Skeletal muscle tissue (tissue), 3 donors: ENCODE measurements at regions not wholly inside any gene's neighbourhood (a gene's known extent, or its start where the extent isn't known, plus 50 kb on each side); places are given as distances from the start of the nearest gene placed in this dataset.
"Not testable (repeated sequence)": the region's sequence is repeated elsewhere in the genome, so short reads cannot be mapped to it uniquely, and the experiment has no call there.

Experiments used
- H3K27ac ChIP-seq: one replicate; pipeline ENCODE4 v1.7.0; 2013; ENCODE audit warnings: mild to moderate bottlenecking, low read depth, low read length, inconsistent platforms
- H3K27me3 ChIP-seq, 3 donors: one replicate each; pipeline ENCODE4 v1.7.0; 2013; ENCODE audit warnings: low read length in 3 of 3; ENCODE audit not compliant: control insufficient read depth in 3 of 3, insufficient read depth in 3 of 3
- H3K36me3 ChIP-seq, 3 donors: one replicate each; pipeline ENCODE4 v1.7.0; 2013; ENCODE audit warnings: low read length in 3 of 3; ENCODE audit not compliant: control insufficient read depth in 3 of 3, insufficient read depth in 3 of 3
- H3K4me1 ChIP-seq, 3 donors: one replicate each; pipeline ENCODE4 v1.7.0; 2013; ENCODE audit warnings: low read length in 3 of 3, mild to moderate bottlenecking in 3 of 3; ENCODE audit not compliant: control insufficient read depth in 3 of 3, insufficient read depth in 3 of 3
- H3K4me3 ChIP-seq, 3 donors: one replicate each; pipeline ENCODE4 v1.7.0; 2013; ENCODE audit warnings: low read length in 3 of 3
- H3K9ac ChIP-seq, 3 donors: one replicate each; pipeline ENCODE4 v1.7.0; 2013; ENCODE audit warnings: low read length in 3 of 3, mild to moderate bottlenecking in 3 of 3, moderate library complexity in 2 of 3, low read depth in 1 of 3
- H3K9me3 ChIP-seq, 3 donors: one replicate each; pipeline ENCODE4 v1.7.0; 2013; ENCODE audit warnings: low read length in 3 of 3; ENCODE audit not compliant: control insufficient read depth in 3 of 3
- donor health status: Osteomylitis.

DNA sequence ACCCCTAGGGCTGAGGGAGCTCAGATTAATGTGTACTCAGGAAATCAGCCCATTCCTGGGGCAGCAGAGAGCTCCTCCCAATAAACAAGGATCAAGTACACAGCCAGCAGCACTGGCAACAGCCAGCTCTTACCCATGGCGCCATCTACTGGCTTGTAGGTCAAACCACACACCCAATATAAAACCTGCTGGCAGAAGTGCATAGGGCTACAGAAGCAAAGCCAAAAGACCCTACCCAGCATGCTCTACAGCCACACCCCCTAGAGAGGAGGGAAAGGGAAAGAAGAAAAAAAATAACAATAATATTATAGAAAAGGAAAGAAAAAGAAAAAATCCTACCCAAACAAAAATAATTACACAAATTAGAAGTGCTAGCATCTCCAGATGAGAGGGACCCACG is 127.5 kb upstream of the PABPC3 start:
- Histone ChIP-seq H3K9ac (peak overlapping the region in 1 of 3 donors; percentile 33), H3K4me3 (peak overlapping the region; percentile 22 to 66 (median 36))
- H3K9me3 ChIP-seq, H3K27me3 ChIP-seq, H3K27ac ChIP-seq, H3K4me1 ChIP-seq, H3K36me3 ChIP-seq: not testable (repeated sequence)

DNA sequence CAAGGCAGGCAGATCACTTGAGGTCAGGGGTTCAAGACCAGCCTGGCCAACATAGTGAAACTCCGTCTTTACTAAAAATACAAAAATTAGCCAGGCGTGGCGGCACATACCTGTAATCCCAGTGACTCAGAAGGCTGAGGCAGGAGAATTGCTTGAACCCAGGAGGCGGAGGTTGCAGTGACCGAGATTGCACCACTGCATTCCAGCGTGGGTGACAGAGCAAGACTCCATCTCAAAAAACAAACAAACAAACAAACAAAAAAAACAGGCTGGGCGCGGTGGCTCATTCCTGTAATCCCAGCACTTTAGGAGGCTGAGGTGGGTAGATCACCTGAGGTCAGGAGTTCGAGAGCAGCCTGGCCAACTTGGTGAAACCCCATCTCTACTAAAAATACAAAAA is 122.8 kb upstream of the PABPC3 start:
- not testable (repeated sequence) for H3K9ac ChIP-seq, H3K9me3 ChIP-seq, H3K36me3 ChIP-seq, H3K27me3 ChIP-seq, H3K4me1 ChIP-seq, H3K4me3 ChIP-seq, H3K27ac ChIP-seq

DNA sequence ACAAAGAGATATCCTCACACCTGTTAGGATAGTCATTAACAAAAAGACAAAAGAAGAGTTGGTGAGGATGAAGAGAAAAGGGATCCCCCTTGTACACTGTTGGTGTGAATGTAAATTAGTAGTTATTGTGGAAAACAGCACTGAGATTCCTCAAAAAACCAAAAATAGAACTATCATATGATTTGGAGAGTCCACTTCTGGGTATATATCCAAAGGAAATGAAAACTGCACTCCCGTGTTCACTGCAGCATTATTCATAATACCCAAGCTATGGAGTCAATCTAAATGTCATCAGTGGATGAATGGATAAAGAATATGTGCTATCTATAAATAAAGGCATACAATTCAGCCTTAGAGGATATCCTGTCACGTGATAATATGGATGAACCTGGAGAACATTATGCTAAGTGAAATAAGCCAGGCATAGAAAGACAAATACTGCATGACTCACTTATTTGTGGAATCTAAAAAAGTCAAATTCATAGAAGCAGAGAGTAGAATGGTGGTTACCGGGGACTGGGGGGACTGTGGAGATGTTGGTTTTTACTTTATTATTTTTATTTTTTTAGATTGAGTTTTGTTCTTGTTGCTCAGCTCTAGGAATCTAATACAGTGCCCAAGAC is 114.6 kb upstream of the PABPC3 start:
- H3K9ac ChIP-seq, H3K9me3 ChIP-seq, H3K27ac ChIP-seq, H3K4me3 ChIP-seq, H3K36me3 ChIP-seq, H3K27me3 ChIP-seq: not testable (repeated sequence)
- peaks cover 0 to 10% (median 0%) of the 10 kb centered on the region in 3 donors for H3K4me1 ChIP-seq

DNA sequence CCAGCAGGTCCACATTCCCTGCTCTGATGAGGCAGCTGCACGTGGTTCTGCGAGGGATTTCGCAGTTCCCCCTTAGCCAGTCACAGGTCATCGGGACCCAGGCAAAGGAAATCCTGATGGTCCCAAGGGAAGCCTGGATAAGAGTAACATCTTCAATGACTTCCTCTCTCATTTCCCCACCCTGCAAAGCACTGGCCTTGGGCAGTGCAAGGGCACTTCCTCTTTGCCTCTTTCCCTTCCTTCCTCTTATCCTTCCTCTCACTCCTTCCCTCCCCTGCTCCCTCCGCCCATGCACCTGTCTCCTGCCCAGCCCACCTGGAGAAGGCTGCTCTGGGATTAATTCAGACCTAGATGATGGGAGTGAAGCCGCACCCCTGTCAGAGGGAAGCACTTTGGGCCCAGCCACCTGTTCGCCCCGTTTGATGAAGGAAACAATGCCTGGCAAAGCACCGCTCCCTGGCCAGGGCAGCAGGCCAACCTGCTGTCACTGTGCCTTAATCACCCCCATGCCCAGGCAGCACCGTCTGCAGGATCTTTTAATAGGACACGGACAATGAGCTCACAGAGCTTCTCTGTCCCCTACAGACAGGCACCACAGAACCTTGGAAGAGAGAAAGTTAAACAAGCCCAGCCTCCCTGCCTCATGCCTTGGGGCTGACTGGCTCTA is 113.5 kb upstream of the PABPC3 start:
- H3K4me1 ChIP-seq = peaks cover 0 to 10% (median 0%) of the 10 kb centered on the region in 3 donors
- no peaks in the 10 kb centered on the region for H3K36me3 ChIP-seq
- peaks cover 5 to 15% (median 15%) of the 10 kb centered on the region in 3 donors for H3K27me3 ChIP-seq
- no peak overlapping the region for H3K27ac ChIP-seq
- no peak overlapping the region for H3K4me3 ChIP-seq
- peak overlapping the region in 1 of 3 donors; percentile 25 for H3K9ac ChIP-seq
- no peaks in the 10 kb centered on the region for H3K9me3 ChIP-seq

DNA sequence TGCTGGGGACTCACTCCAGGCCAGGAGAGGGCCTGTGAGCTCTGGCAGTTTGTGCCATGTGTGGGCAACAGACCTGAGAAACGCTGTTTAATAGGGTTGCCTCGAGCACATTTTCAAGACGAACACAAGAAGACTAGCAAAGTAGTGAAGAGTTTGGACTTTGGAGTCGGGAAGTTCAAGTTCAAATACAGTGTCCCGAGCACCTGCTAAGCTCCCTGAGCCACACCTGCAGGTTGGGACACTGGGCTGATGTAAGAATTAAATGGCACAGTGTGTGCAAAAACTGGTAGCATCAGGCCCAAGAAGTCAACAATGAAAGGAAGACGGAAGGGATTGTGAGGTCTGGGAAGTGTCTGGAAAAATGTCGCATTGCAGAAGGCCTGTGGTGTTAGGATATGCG is 112.8 kb upstream of the PABPC3 start:
- H3K27me3 ChIP-seq = peaks cover 5 to 16% (median 15%) of the 10 kb centered on the region in 3 donors
- H3K27ac ChIP-seq = no peak overlapping the region
- H3K36me3 ChIP-seq = no peaks in the 10 kb centered on the region
- peaks cover 0 to 10% (median 0%) of the 10 kb centered on the region in 3 donors for H3K4me1 ChIP-seq
- H3K4me3 ChIP-seq = no peak overlapping the region
- H3K9me3 ChIP-seq = no peaks in the 10 kb centered on the region
- peak overlapping the region in 1 of 3 donors; percentile 25 for H3K9ac ChIP-seq

DNA sequence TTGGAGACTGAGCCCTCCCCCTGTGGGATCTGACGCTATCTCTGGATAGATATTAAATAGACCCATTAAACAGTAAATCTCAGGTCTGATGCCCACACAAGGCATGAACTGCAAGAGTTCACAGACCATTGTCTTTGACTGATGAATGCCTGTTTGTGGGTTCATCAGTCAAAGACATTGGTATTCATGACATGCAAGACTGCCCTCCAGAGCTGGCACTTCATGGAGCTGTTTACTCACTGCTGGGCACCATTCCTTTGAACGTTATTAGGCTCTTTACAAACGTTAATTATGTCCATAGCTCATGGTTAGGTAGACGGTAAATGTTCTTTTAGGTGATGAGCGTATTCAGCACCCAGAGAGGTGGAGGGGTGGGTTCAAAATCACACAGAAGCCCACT is 111.8 kb upstream of the PABPC3 start:
- no peaks in the 10 kb centered on the region for H3K9me3 ChIP-seq
- no peaks in the 10 kb centered on the region for H3K36me3 ChIP-seq
- H3K4me1 ChIP-seq = peaks cover 0 to 10% (median 0%) of the 10 kb centered on the region in 3 donors
- H3K4me3 ChIP-seq = no peak overlapping the region
- peaks cover 9 to 19% (median 18%) of the 10 kb centered on the region in 3 donors for H3K27me3 ChIP-seq
- no peak overlapping the region for H3K9ac ChIP-seq
- no peak overlapping the region for H3K27ac ChIP-seq

DNA sequence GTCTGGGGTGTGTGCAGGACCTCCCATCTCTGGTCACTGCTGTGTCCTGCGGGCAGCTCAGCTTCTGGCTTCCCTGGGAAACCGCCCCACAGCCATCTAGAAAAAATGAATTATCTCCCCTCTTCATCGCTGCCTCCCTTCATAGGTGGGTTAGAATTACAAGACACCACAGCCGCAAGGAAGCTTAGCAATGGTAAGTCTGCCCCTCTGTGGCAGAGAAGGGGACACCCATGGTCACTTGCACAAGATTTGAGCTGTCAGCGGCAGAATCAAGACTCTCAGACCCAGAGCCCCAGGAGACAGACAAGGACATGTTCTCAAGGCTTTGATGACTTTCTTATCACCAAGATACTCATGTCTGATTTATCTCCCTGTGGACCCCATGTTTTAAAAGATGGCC is 110.8 kb upstream of the PABPC3 start:
- Histone ChIP-seq H3K4me1 (peaks cover 0 to 10% (median 0%) of the 10 kb centered on the region in 3 donors), H3K36me3 (no peaks in the 10 kb centered on the region), H3K4me3 (no peak overlapping the region), H3K27ac (no peak overlapping the region), H3K9ac (no peak overlapping the region), H3K27me3 (peaks cover 9 to 20% (median 18%) of the 10 kb centered on the region in 3 donors), H3K9me3 (no peaks in the 10 kb centered on the region)

DNA sequence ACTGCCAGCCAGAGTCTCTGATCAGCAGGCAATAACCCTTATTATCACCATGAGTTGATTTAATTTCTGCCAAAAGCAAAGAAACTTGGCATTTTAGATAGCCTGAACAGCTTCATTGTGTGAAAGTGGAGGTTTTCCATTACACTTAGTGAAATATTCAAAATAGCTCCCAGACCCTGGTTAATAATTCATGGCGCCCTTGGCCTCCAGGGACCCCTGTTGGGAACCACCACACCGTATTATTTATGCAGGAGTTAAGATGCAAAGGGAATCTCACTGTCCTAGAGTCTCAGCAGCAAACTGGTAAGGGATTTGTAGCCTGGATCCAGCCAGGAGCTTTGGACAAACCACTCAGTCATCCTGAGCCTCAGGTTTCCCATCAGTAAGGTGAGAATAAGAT is 110.0 kb upstream of the PABPC3 start:
- Histone ChIP-seq H3K27ac (no peak overlapping the region), H3K9me3 (no peaks in the 10 kb centered on the region), H3K9ac (no peak overlapping the region), H3K4me3 (no peak overlapping the region), H3K36me3 (no peaks in the 10 kb centered on the region), H3K4me1 (peaks cover 0 to 10% (median 0%) of the 10 kb centered on the region in 3 donors), H3K27me3 (peaks cover 9 to 20% (median 18%) of the 10 kb centered on the region in 3 donors)

DNA sequence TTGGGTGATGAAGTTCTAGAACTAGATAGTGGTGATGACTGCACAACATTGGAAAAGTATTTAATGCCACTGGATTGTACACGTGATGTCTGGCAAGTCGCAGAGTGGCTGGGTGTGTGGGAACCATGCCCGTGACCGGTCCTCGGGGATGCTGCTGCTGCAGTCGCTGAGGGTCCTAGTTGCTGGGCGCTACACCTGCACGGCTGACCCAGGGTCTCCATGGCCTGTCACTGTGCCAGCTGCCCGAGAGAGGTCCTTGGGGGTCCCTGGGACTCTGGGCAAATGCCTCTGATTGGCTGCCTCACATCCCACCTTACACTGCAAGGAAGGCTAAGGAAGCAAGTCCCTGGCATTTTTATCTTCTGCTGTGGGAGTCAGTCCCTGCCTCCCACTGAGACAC is 109.1 kb upstream of the PABPC3 start:
- H3K36me3 ChIP-seq = no peaks in the 10 kb centered on the region
- H3K27me3 ChIP-seq = peaks cover 9 to 20% (median 18%) of the 10 kb centered on the region in 3 donors
- H3K9ac ChIP-seq = no peak overlapping the region
- H3K4me1 ChIP-seq = peaks cover 0 to 10% (median 0%) of the 10 kb centered on the region in 3 donors
- H3K27ac ChIP-seq = no peak overlapping the region
- no peaks in the 10 kb centered on the region for H3K9me3 ChIP-seq
- H3K4me3 ChIP-seq = no peak overlapping the region

DNA sequence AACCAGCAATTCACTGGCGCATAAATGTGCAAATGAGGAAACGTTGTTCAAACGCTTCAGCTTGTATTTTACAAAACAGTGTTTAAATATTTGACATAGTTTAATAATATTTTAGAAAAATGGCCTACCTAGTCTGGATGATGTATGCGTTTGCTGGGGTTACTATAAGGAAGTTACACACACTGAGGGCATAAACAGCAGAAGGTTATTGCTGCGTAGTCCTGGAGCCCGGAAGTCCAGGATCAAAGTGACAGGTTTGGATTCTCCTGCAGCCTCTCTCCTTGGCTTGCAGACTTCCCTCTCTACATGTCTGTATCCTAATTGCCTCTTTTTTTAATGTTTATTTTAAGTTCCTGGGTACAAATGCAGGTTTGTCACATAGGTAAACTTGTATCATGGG is 106.0 kb upstream of the PABPC3 start:
- H3K4me3 ChIP-seq, H3K9me3 ChIP-seq, H3K36me3 ChIP-seq, H3K4me1 ChIP-seq, H3K9ac ChIP-seq, H3K27ac ChIP-seq: not testable (repeated sequence)
- H3K27me3 ChIP-seq = peaks cover 9 to 15% (median 13%) of the 10 kb centered on the region in 3 donors
